ENCODE measurements at regions not wholly inside any gene's neighbourhood (a gene's known extent, or its start where the extent isn't known, plus 50 kb on each side); places are given as distances from the start of the nearest gene placed in this dataset.
"Not testable (repeated sequence)": the region's sequence is repeated elsewhere in the genome, so short reads cannot be mapped to it uniquely, and the experiment has no call there.

DNA sequence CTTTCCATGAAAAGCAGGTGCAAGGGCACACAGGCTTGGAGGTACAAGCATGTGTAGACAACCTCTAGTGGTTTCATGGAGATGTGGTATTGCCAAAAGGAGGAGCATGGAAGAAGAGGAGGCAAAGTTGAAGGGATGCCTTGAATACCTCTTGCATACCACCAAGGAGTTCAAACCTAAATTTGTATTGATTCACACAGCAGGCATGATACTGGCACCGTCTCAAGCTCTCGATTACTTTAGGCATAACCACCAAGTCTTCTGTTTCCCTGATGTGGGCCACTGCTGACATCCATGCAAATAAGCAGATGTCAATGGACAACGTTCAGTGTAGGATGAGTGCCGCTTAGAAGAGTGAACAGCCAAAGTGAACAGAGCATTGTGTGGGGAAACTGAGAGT lies 87.1 kb downstream of the SCN11A start:
- no peak for DNase-seq (ENCODE audit: low spot score)

DNA sequence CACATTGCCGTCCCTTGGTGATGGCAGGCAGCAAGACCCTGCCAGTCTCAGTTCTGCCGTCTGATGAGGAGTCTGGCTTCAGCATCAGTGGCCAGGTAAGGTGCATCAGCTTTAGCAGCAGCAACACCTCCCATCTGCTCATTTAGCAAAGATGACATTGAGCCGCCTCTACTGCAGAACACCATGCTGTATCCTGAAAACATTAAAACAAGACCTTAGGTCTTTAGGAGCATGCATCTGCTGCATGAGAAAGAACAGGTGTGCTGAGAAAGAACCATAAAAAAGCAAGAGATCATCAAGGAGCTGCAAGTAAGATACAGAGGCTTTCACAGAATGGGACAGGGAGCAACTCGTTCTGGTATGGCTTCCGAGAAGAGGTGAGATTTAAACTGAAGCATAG lies 87.5 kb downstream of the SCN11A start:
- DNase-seq (ENCODE audit: low spot score): no peak

DNA sequence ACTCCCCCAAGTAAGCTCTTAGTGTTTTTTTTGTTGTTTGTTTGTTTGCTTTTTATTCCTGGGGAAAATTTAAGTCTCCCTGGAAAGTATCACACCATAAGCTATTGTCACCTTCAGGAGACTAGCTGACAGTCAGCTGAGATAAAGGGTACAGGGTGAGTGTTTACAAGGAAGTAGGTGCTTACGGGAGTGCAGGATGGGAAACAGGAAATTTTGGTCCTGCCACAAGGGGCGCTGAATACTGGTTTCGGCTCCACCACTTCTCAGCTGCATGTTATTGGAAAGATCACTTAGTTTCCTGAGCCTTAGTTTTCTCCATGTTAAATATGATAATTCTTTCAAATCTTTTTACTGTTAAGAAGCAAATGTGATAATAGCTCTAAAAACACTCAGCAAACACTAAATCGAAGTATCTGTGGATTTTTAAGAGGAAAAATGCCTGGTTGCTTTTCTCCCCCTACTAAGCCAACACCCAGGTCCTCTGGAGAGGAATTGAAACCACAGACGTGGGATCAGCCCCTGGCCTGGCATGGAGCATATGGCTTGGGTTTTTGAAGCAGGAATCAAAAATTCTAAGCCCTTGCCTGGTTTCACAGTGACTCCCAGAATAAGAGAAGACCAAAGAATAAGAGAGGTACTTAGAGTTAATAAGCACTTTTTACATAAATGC lies 90.7 kb downstream of the SCN11A start:
- peak; percentile 79 for DNase-seq (ENCODE audit: low spot score)

DNA sequence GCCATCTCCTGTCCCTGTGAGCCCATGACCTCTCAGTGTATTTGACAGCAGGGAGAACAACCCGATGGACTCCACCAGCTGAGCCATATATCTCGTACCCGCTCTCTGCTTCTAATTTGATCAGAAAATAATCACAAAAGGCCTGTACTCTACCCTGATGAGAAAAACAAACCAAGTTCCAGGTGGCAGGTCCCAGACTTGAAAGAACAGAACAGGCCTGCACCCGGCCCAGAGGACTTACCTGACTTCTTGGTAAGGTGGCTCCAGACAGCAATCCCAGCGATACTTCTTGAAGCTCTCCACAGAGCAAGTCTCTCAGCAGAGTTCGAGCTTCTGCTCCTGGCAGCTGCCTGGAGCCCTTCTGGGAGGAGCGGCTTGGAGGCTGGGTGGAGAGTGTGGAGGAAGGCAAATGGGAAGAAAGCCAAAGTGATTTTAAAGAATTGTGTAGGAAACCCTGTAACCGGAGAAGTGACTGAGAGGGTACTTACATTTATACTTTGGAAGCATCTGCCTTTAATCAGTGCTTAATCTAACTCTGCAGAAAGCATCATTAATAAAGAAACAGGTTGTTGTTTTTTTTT lies 91.6 kb downstream of the SCN11A start:
- no peak for DNase-seq (ENCODE audit: low spot score)

GRCh38 chr3:38958026-38958720 lies 93.6 kb downstream of the SCN11A start:
- no peak for DNase-seq (ENCODE audit: low spot score)

DNA sequence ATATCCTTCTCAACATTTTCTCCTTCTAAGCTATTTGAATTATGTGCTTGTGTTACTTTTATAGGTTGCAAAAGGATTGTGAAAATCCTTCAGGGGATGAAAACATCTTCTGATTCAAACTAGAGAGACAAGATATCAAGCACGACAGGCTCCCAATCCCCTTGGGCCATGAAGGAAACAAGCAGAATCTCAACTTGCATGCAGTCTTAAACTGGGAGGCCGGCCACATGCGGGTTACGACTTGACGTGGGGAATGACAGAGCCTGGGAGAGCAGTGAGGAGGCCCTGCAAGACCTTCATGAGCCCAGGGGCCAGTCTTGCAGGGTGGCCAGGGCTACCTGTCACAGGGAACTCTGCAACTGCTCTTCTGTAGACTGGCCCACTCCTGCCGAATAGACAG lies 94.4 kb downstream of the SCN11A start:
- DNase-seq (ENCODE audit: low spot score): no peak

GRCh38 chr3:38952721-38953120 lies 99.0 kb downstream of the SCN11A start:
- DNase-seq (ENCODE audit: low spot score): no peak

- DNase-seq (ENCODE audit: low spot score): not testable (repeated sequence)
Observed at GRCh38 chr3:38951167-38951566, 100.6 kb downstream of the SCN11A start.

- DNase-seq (ENCODE audit: low spot score): no peak
Observed at GRCh38 chr3:38950581-38950980, 101.2 kb downstream of the SCN11A start.

- DNase-seq (ENCODE audit: low spot score): no peak
Observed at GRCh38 chr3:38949994-38950393, 101.8 kb downstream of the SCN11A start.

- DNase-seq (ENCODE audit: low spot score): no peak
Observed at GRCh38 chr3:38940394-38940793, 111.3 kb downstream of the SCN11A start.

DNA sequence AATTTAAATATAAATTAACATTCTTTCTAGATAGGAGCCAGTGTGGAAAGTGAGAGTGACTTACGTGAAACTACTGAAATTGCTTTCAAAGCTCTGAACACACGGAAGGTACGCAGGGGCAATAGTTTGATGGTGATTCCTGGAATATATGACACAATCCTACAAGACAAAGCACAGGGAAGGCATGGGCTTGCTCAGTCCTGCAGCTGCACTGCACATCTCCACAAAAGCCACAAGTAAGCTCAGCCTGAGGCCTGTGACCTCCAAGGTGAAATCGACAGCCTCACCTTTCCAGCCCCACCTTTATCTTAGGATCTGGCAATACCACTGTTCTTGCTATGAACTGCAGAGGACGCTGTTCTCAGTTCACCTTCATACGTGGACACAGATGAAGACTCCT lies 109.3 kb upstream of the SCN10A start:
- DNase-seq (ENCODE audit: low spot score): no peak

DNA sequence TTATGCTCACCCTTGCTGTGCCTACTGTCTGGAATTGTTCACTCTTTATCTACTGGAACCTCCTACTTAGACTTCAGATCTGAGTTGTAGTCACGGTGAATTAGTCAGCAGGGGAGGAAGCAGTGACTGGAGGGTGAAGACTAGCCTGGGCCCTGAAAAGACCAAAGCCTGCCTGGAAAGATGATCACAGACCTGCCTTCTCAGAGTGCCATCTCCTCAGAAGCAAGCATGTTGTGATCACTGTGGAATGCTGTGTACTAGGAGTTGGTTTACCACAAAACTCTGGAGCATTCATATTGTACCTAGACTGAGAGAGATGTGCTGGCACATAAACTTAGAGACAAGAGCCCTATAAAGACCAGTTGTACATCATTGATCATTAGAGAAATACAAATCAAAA lies 100.7 kb upstream of the SCN10A start:
- DNase-seq (ENCODE audit: low spot score): peak; percentile 22

GRCh38 chr3:38907426-38907825 lies 91.4 kb upstream of the SCN10A start:
- DNase-seq (ENCODE audit: low spot score): no peak

GRCh38 chr3:38890426-38890825 lies 74.4 kb upstream of the SCN10A start:
- no peak for DNase-seq (ENCODE audit: low spot score)

GRCh38 chr3:38878646-38879045 lies 62.6 kb upstream of the SCN10A start:
- no peak for DNase-seq (ENCODE audit: low spot score)
